ENCODE measurements at regions not wholly inside any gene's neighbourhood (a gene's known extent, or its start where the extent isn't known, plus 50 kb on each side); places are given as distances from the start of the nearest gene placed in this dataset.

- no peak for DNase-seq (ENCODE audit: low read depth in 4 of 4, low spot score in 3 of 4)
These were observed 160.4 kb upstream of the CDH12 start for GRCh38 chr5:23013395-23013998.

- no peak for DNase-seq (ENCODE audit: low read depth in 4 of 4, low spot score in 3 of 4)
These were observed 159.7 kb upstream of the CDH12 start for GRCh38 chr5:23012842-23013241.

- DNase-seq (ENCODE audit: low read depth in 4 of 4, low spot score in 3 of 4) = no peak
These were observed 154.6 kb upstream of the CDH12 start for GRCh38 chr5:23007762-23008161.

DNA sequence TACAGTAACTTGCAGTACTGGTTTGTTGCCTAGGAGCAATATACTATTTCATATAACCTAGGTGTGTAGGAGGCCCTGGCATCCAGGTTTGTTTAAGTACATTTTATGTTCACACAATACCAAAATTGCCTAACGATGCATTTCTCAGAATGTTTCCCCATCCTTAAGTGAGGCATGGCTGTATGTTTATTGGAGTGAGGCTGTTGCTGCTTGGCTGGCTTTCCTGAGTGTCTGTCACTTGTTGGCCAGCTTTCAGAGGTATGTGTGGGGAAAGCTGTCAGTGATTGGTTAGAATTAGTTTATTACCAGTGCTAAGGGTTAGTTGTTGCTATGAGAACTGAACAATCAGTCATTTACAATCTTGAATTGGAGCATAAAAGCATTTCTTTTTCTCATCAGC lies 154.1 kb upstream of the CDH12 start:
- DNase-seq (ENCODE audit: low read depth in 4 of 4, low spot score in 3 of 4) = no peak

GRCh38 chr5:23001120-23001519 lies 148.0 kb upstream of the CDH12 start:
- no peak for DNase-seq (ENCODE audit: low read depth in 4 of 4, low spot score in 3 of 4)

DNA sequence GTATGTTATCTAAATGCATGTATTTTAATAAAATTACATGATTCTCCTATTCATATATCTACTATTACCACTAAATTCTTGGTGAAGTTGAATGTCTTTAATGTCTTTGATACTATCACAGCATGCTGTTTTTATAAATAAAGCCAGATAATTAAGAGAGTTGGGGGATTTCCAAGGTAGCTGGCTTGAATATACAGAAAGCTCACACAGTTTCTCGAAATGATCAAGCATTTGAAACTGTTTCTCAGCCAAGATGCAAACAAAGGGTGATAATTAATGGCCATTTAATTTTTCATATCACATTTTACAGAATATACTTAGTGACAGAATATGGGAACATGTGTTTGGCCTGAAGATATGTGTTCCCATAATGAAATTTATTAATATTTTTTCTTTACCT lies 145.6 kb upstream of the CDH12 start:
- no peak for DNase-seq (ENCODE audit: low read depth in 4 of 4, low spot score in 3 of 4)

- no peak for DNase-seq (ENCODE audit: low read depth in 4 of 4, low spot score in 3 of 4)
These were observed 145.2 kb upstream of the CDH12 start for GRCh38 chr5:22998362-22998761.

- no peak for DNase-seq (ENCODE audit: low read depth in 4 of 4, low spot score in 3 of 4)
These were observed 135.8 kb upstream of the CDH12 start for GRCh38 chr5:22988937-22989336.

- no peak for DNase-seq (ENCODE audit: low read depth in 4 of 4, low spot score in 3 of 4)
These were observed 133.1 kb upstream of the CDH12 start for GRCh38 chr5:22986281-22986680.

DNA sequence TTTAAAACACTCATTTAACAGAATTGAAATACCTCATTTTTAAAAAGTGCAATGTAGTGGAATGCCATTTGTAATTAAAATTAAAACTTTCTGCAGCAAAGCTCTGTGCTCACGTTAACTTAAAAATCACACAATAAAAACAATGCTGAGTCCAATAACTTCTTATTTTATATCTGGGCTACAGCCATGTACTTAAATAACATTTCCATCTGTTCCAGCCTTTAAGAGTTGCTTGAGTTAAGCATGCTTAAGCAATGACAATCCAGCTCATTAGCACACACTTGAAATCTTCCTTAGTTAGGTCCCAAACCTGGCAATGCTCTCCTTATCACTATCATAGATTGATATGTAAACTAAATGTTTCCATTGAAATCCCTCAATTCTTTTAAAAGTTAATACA lies 132.3 kb upstream of the CDH12 start:
- DNase-seq (ENCODE audit: low read depth in 4 of 4, low spot score in 3 of 4) = no peak

- no peak for DNase-seq (ENCODE audit: low read depth in 4 of 4, low spot score in 3 of 4)
These were observed 117.9 kb upstream of the CDH12 start for GRCh38 chr5:22970956-22971618.

- DNase-seq (ENCODE audit: low read depth in 4 of 4, low spot score in 3 of 4) = no peak
These were observed 117.3 kb upstream of the CDH12 start for GRCh38 chr5:22970491-22970890.

GRCh38 chr5:22968386-22968785 lies 115.2 kb upstream of the CDH12 start:
- DNase-seq (ENCODE audit: low read depth in 4 of 4, low spot score in 3 of 4) = no peak

- DNase-seq (ENCODE audit: low read depth in 4 of 4, low spot score in 3 of 4) = no peak
These were observed 112.8 kb upstream of the CDH12 start for GRCh38 chr5:22965960-22966359.

GRCh38 chr5:22964632-22965031 lies 111.5 kb upstream of the CDH12 start:
- no peak for DNase-seq (ENCODE audit: low read depth in 4 of 4, low spot score in 3 of 4)

DNA sequence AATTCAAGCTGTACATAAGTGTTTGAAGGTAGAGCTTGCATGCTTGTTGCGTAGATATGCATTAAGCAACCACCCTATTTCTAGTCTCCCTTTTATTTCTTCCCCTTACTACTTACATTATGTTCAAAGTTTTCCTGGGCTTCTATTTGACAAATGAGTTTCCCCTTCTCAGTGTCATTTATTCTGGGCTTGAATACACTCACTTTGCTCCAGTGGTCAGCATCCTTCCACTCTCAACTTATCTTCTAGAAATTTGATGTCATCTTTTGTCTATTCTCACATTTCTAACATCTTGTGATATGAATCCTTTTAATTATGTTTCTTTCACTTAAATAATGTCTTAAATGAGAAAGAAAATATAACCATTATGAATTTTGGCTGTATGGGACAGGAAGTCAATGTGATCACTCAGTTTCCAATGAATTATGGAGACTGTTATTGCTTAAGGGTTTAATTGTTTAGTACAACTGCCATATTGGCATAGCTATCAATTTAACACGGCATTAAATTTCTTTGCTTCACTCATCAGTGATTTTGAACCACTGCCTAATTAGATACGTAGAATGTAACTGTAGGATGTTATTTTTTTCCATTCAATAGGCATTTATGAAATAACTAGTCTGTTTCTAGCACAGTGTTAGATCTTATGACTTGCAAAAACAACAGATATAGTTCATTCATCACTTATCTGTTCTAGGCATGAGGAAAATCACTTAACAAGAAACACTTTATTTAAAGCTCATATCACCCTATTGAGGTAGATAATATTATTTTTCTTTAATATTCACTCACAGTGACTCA lies 105.5 kb upstream of the CDH12 start:
- DNase-seq (ENCODE audit: low read depth in 4 of 4, low spot score in 3 of 4) = no peak

DNA sequence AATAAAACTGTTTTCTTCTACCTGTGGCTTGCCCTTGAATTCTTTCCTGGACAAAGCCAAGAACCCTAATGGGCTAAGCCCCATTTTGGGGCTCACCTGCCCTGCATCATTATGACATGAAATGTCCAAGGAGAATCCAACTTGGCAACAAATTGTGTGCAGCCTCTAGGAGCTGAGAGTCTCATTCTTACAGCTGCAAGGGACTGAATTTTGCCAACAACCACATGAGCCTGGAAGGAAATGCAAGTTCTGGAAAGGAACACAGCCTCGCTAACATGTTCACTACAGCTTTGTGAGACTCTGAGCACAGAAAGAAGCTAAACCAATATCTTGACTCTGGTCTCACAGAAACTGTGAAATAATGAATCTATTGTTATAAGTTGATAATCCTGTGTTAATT lies 94.8 kb upstream of the CDH12 start:
- DNase-seq (ENCODE audit: low read depth in 4 of 4, low spot score in 3 of 4) = no peak

- no peak for DNase-seq (ENCODE audit: low read depth in 4 of 4, low spot score in 3 of 4)
These were observed 85.2 kb upstream of the CDH12 start for GRCh38 chr5:22938362-22938761.

DNA sequence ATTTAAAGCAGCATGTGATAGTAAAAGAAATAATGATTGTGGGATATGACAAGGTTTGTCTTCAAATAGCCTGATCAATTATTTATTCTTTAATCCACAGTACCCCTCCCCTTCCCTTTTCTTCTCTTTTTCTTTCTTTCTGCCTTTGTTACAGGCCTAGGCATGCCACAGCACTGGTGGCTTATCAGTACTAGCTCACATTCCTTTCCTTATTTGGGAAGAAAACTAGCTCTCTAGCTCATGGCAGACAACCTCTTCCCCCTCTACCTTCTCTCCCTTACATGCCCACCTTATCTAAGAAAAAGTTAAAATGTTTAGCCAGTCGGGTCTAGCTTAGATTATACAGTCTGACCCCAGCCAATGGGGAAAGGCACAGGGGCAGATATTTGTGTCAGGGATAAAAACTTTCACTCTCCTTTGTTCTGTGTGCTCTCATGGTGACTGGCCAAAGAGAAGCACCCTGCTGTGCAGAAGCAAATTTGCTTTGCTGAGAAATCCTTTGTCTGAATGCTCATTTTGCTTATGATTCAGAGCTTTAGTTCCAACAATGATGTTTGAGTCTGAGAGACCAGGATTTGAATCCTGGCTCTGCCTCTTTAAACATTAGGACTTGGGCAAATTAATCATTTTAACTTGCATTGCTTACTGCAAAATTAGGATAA lies 75.8 kb upstream of the CDH12 start:
- no peak for DNase-seq (ENCODE audit: low read depth in 4 of 4, low spot score in 3 of 4)

DNA sequence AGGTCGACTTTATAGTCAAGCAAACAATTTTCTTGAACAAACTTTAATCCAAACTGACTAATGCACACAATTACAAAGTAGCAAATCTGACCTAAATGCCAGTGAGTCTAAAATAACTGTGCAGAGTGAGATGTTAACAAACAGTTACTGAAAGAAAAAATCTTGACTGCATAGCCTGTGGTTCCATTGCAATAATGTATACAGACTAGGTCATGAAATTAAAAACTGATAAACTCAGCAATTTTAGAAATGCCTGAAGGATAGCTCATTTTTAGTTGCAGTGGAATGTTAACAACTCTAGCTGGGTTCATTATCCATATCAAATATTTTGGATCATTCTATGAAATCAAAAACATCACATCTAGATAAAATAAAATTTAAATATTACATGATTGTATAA lies 73.4 kb upstream of the CDH12 start:
- no peak for DNase-seq (ENCODE audit: low read depth in 4 of 4, low spot score in 3 of 4)

GRCh38 chr5:22918511-22918910 lies 65.4 kb upstream of the CDH12 start:
- DNase-seq (ENCODE audit: low read depth in 4 of 4, low spot score in 3 of 4) = no peak
